NCI-H128 (cell line): ENCODE measurements at regions not wholly inside any gene's neighbourhood (a gene's known extent, or its start where the extent isn't known, plus 50 kb on each side); places are given as distances from the start of the nearest gene placed in this dataset.

ENCODE experiments used
- DNase-seq: peaks from one replicate; lab custom pipeline; 2025; ENCODE audit not compliant: unreplicated experiment; lab: John Stamatoyannopoulos, UW

GRCh38 chr12:24062642-24063245 lies 113.3 kb upstream of the SOX5 start:
- DNase-seq = no peak

- no peak for DNase-seq
These were observed 110.6 kb upstream of the SOX5 start for GRCh38 chr12:24060089-24060488.

DNA sequence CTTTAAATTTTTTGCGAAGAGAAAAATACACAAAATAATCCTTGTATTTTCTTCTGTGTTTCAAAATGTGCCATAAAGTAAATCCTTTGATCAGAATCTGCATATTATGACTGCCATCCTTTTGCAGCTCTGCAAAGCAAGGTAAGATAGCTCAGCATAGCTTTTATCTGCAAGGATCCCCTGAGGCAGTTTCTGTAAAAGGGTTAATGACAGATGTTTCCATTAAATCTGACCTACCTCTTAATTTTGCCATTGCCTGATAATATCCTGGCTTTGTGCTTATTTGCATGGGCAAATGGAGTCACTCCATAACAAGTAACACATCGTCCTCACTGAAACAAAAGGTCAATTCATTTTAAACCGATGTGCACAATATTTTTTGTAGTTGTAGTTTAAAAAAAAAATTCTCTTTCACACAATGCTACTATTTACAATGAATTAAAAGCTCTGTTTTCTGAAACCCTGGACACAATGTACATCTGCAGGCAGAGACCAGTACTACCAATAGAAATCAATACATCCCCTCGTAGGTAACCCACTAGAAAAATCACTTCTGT lies 108.5 kb upstream of the SOX5 start:
- no peak for DNase-seq

DNA sequence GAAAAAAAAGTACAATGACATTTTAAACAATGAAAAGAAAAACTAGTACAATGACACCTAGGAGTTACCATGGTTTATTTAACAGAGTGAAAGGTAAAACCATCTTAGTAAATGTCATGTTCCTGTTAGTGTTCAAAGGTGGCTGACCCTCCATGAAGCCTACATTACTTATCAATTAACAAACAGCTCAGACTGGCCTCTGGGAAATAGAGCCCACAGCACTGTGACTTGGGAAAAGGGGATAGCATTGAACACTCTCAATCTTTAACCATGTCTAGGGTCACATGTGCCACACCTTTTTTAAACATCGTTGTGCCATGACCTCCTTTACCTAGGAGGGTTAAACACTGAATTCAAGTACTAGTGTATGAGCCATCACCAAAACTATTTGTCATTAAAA lies 106.3 kb upstream of the SOX5 start:
- no peak for DNase-seq

GRCh38 chr12:24054416-24054815 lies 104.9 kb upstream of the SOX5 start:
- no peak for DNase-seq

GRCh38 chr12:24049728-24050127 lies 100.3 kb upstream of the SOX5 start:
- no peak for DNase-seq

- DNase-seq = no peak
These were observed 99.6 kb upstream of the SOX5 start for GRCh38 chr12:24049101-24049500.

DNA sequence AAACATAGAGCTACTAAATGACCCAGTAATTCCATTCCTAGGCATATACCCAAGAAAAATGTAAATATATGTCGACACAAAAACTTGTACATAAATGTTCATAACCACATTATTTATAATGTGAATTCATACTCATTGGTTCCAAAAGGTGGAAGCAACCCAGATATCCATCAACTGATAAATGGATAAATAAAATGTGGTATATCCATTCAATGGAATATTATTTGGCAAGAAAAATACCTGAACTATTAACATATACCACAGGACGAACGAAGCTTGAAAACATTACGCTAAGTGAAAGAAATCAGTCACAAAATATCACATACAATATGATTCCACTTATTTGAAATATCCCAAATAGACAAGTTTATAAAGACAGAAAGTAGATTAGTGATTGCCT lies 99.0 kb upstream of the SOX5 start:
- DNase-seq = no peak

GRCh38 chr12:24047326-24047725 lies 97.9 kb upstream of the SOX5 start:
- no peak for DNase-seq

DNA sequence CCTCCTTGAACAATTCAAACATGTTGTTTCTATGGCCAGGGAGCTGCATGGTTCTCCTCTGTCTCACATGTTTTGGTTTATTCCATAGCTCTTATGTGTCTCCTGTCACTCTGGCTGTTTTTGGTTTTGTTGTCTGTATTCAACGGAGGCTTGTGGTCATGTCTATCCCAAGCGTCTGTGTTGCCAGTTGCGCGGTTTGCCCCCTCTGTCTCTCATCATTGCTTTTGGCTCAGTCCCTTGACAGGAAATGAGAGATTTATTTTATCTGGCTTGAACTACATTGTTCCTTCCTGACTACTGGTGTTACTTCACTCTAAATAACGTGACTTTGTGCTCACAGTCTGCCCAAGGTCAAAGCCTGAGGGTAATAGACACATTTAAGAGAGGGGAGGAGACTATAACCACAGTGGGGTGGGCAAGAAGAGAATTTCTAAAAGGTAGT lies 96.4 kb upstream of the SOX5 start:
- DNase-seq = no peak

DNA sequence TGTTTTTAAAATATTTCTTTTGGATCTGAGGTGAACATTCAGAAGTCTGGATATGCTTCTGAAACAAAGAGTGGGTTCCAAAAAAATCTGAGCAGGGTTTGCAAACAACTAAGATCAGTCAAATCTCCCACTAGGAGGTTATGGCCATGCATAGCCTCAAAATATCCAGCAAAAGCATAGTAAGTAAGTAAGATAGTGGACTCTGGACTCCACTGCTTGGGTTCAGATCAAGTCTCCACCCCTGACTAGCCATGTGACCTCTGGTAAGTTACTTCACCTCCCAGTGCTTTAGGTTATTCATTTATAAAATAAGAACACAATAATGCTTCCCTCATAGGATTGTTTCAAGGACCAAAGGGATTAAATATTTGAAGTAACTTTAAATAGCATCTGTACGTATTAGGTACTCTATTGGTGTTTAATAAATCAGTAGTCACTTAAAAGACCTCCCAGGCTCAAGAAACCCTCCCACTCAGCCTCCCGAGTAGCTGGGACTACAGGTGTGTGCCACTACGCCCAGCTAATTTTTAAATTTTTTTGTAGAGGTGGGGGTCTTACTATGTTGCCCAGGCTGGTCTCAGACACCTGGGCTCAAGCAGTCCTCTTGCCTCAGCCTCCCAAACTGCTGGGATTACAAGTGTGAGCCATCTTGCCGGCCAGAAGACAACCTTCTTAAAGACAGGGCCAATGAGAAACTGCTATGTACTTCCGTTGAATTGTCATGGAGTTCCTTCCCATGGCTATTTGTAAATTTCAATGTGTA lies 95.7 kb upstream of the SOX5 start:
- no peak for DNase-seq

DNA sequence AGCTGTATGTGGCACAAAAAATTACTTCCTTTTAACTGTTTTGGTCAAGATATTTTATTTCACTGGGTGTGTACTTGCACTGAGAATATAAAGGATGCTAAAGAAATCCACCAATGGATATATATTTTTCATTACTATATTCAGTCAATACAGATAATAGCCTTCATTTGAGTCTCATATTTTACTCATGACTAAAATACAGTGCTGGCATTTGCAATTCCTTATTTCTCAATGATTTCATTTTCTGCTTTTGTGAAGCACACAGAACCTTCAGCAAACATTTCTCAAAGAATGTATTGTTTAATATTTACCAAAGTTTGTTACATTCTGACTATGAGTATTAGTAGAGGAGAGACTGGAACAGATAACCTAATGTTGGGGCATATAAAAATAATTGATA lies 93.2 kb upstream of the SOX5 start:
- no peak for DNase-seq

DNA sequence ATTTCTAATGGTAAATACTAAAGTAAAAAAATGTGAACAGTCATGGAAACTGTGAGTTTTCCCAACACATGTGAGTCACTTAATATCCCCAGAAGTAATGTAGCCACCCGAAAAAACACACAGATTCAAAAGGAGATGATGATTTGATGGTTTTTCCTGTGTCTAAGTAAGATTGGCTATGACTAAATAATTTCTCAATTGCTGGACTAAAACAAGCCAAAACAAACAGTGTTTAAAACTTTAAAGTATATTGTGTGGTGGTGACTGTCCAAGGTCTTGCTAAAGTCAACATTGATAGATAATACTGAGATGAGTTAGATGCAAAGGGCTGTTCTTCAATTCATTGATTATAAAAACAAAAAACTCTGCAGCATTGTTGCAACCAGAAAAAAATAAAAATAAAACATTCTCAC lies 89.6 kb upstream of the SOX5 start:
- no peak for DNase-seq

DNA sequence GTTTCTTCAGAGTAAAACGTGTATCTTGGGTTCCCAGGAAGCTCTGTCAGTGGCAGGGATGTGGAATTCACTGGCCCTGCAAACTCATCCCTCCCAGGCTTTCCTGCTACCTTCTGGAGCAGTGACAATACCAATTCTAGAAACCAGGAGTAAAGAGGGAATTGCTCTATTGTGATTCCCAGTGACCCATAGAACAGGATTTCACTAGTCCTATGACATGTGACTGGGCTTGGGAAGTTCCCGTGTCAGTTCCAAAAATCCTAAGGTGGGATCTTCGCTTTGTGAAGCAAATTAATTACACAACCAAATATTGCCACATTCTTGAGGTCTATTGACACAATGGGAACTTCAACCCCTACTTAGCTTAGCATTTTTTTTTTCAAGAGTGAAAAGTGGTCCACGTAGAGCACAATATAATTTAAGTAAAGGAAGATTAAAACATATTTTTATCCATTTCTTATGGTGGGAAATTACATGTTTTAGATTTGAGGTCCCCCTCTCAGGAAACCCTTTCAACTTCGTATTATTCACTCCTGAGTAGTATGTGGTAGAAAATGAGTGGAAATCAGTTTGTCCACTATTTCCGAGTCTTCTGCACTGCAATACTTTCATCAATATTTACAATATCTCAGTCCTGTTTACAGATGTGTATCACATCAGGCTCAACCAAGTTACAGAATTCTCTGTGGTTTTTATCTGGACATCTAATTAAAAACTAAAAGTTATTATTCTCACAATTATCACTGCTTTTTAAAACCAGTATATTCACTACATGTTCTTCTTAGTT lies 88.9 kb upstream of the SOX5 start:
- no peak for DNase-seq

DNA sequence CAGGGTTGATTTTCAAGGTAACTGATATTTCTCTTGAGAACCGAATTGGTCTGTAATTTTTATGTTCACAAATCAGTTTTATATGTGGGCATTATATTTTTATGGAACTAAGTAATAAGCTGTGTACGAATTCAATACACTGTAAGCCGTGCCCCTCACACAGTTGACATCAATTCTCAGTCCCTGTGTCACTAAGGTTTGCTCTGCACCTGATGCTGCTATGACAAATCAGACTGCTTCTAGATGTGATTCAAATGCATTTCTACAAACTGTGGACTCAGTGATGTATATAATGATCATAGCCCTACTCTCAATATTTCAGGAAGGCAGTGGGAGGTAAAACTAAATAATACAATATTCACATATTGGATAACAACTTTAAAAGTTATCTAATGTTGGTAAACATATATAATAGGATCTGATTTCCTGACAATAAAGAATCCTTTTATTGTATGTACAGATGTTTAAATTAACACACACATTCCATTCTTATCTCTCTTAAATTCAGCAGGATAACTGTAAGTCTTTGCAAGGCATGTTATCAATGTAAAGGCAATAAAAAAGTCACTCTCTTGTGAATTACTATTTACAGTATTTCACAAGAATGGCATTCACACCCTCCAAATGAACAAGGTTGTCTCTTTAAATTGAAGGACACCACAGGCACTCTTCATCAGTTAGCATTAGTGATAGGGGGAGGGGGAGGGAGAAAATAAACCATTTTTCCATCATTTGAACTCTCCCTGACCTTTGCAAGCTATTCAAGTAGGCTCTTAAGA lies 87.2 kb upstream of the SOX5 start:
- no peak for DNase-seq

- DNase-seq = no peak
These were observed 85.4 kb upstream of the SOX5 start for GRCh38 chr12:24034894-24035293.

DNA sequence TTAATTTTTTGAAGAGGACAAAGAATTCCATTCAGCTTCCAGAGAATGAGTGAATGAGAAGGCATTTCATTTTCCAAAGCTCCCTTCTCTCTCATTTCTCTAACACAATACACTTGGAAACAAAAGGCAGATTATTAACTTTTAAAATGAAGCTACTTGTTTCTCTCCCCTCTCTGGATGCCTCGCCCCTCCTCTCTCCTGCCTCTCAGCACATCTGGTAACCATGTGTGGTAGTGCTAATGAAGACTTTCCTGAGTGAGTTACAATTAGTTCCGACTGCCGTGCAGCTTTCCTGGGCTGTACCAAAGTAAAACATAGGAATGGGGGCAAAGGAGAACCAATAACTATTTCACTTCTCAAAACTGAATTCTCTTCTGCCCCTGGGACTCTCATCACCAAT lies 84.7 kb upstream of the SOX5 start:
- no peak for DNase-seq

GRCh38 chr12:24027352-24027751 lies 77.9 kb upstream of the SOX5 start:
- no peak for DNase-seq

DNA sequence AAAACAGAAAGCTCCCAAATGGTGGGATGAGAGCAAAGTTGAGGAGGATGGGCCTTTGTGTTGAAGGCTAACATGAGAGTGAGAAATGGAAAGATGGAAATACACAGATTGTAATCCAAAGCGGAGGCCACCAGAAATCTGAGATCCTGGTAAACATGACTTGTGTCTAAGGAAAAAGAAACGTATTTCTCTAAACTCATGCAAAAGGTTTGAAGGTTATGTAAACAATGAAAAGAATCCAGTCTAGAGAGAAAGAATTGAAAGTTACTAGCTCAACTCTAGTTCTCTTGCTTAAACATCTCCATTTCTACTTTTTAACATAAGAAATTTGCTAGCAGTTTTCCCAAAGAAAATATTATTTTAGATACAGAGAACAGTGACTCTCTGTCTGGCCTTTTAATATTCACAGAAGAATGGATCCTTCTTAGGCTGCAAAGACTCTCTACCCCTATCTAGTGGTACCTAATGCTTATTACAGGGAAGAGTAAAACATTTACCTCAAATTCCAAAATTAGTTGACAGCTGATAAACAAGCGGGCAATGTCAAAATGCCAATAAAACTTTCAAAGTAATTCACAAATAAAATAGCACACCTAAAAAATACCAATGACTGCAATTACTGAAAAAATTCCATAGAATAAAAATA lies 75.8 kb upstream of the SOX5 start:
- DNase-seq = no peak

GRCh38 chr12:24023081-24023480 lies 73.6 kb upstream of the SOX5 start:
- no peak for DNase-seq

DNA sequence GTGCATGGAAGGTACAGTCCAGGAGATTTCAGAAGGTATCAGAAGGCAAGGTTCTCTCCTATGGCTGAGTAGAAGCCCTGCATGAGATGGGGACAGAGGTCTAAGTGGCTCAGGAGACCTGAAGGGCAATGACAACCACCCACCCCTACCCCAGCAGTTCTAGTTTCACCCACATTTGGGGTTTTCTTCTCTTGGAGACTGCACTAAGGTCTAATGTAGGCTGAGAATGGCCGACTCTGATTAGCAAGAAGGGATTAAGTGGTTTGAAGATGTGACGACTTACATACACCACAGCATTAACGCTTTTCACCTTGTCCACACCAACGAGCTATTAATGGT lies 71.7 kb upstream of the SOX5 start:
- DNase-seq = no peak
